LNCaP clone FGC (cell line): ENCODE measurements at regions not wholly inside any gene's neighbourhood (a gene's known extent, or its start where the extent isn't known, plus 50 kb on each side); places are given as distances from the start of the nearest gene placed in this dataset.

Source experiments
- DNase-seq: peaks from one replicate; pipeline ENCODE4 v3.0.0-alpha.2; 2011; ENCODE audit warnings: low read depth
- H3K4me3 ChIP-seq: 2 replicates; pipeline ENCODE4 v1.5.1; 2011; ENCODE audit warnings: mild to moderate bottlenecking, low read depth, low read length, control low read depth
- CTCF ChIP-seq: IDR thresholded peaks from 2 replicates; pipeline ENCODE4 v1.5.1; 2012; ENCODE audit warnings: mild to moderate bottlenecking; ENCODE audit not compliant: control insufficient read depth, insufficient read depth; ENCODE audit errors: extremely low read depth

- TF ChIP-seq CTCF, result no peak
- DNase-seq, result peak; percentile 3
- H3K4me3 ChIP-seq, result no peak overlapping the region
Observed at GRCh38 chr7:124566583-124566982, 199.0 kb downstream of the GPR37 start.

DNA sequence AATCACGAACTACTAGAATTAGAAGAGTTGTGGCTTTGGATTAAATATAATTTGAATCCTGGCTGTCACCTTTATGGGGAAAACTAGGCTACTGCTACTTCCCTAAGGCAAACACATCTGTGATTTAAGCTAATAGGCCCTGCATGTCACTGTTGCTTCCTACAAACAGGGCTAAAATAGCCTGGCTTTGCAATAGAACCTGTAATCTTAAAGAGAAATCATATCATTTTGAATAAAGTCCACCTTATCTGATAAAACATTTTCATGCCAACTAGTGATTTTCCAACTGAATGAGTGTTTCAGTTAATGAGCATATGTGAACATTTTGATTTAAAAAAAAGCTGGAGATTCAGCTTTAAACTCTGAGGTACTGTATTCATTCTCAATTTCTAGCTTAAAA lies 208.0 kb downstream of the GPR37 start:
- DNase-seq, result no peak
- no peak for TF ChIP-seq CTCF
- H3K4me3 ChIP-seq, result no peak overlapping the region

DNA sequence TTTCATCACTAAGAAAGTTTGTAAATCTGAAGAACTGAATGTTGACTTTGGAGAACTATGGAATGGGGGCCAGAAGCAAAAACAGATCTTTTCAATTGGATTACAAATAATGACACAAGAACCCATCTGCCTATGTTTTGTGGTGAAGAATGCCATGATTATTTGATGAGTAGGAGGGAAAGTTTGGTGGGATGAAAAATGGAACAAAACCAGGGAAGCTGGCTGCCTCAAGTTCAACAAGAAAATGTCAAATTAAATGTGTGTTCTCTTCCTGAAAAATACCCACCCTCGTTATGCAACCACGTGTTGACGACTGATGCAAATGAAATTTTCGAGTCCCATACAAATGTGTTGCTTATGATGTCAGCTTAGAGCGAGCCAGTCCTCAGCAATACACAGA lies 208.5 kb downstream of the GPR37 start:
- no peak for DNase-seq
- H3K4me3 ChIP-seq, result no peak overlapping the region
- no peak for TF ChIP-seq CTCF

- no peak overlapping the region for H3K4me3 ChIP-seq
- DNase-seq, result no peak
- TF ChIP-seq CTCF, result no peak
Observed at GRCh38 chr7:124553502-124553901, 212.1 kb downstream of the GPR37 start.

DNA sequence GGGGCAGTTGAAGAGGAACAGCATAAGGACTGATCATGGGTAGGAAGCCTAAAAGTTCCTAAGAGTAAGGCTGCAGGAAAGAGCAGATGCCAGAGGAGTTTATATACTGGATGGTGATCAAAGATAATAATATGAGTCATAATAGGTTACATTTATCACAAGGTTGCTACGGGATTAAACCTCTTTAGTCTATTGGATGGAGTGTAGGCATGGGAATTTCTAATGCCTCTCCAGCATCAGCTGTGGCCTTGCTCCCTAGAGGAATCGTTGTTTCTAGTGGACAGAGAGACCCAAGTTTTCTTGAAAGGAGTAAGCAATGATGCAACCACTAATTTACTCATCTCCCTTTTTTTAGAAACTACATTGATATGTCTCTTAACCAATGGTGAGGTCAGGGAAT lies 213.4 kb downstream of the GPR37 start:
- no peak for TF ChIP-seq CTCF
- no peak overlapping the region for H3K4me3 ChIP-seq
- no peak for DNase-seq

- TF ChIP-seq CTCF, result no peak
- no peak overlapping the region for H3K4me3 ChIP-seq
- no peak for DNase-seq
Observed at GRCh38 chr7:124550036-124550435, 215.6 kb downstream of the GPR37 start.

DNA sequence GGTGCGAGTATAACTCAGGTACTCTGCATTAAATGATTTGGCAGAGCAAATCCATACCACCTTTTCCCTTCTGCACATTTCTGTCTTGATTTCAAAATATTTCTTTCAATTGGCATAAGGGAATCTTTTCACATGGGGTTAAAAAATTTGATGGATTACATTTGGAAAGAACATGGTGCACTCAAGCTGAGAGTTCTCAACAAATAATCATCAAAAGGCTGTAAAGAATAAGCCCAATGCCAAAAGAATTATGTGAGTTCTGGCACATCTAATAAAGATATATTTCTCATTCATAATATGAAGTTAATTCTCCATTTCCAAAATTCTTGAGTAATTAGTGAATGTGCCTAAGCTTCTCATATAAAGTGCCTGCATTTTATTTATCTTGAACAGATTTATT lies 223.1 kb downstream of the GPR37 start:
- DNase-seq, result no peak
- TF ChIP-seq CTCF, result no peak
- no peak overlapping the region for H3K4me3 ChIP-seq
